Type B pancreatic cell (in vitro differentiated cells): ENCODE measurements at regions not wholly inside any gene's neighbourhood (a gene's known extent, or its start where the extent isn't known, plus 50 kb on each side); places are given as distances from the start of the nearest gene placed in this dataset.
A peak's percentile ranks its signal among the peaks of the same experiment; 100 is the strongest.
"Not testable (repeated sequence)": the region's sequence is repeated elsewhere in the genome, so short reads cannot be mapped to it uniquely, and the experiment has no call there.

ENCODE experiments used
- DNase-seq: peaks from one replicate; pipeline ENCODE4 v3.0.0; 2021; ENCODE audit warnings: mixed read lengths; ENCODE audit not compliant: unreplicated experiment; ENCODE audit errors: extremely low spot score
- H3K27ac Mint-ChIP-seq: 2 replicates; pipeline ENCODE4 v1.8.0; 2021; ENCODE audit warnings: mild to moderate bottlenecking, mixed read lengths
- H3K27me3 Mint-ChIP-seq: 2 replicates; pipeline ENCODE4 v1.8.0; 2021; ENCODE audit warnings: mixed read lengths
- H3K36me3 Mint-ChIP-seq: 2 replicates; pipeline ENCODE4 v1.8.0; 2021; ENCODE audit warnings: mixed read lengths
- H3K4me1 Mint-ChIP-seq: one replicate; pipeline ENCODE4 v1.8.0; 2021; ENCODE audit warnings: mixed read lengths; ENCODE audit not compliant: unreplicated experiment
- H3K4me3 Mint-ChIP-seq: 2 replicates; pipeline ENCODE4 v1.8.0; 2021; ENCODE audit warnings: mild to moderate bottlenecking, mixed read lengths
- H3K9me3 Mint-ChIP-seq: 2 replicates; pipeline ENCODE4 v1.8.0; 2021; ENCODE audit warnings: mixed read lengths
- TF ChIP-seq, protein P1 (sequence below): fragments of 200-600 bp; sonication (generic); conservative IDR thresholded peaks from 2 replicates; pipeline ENCODE4 v1.5.0; 2021; ENCODE audit warnings: antibody characterized with exemption, mild to moderate bottlenecking

DNA sequence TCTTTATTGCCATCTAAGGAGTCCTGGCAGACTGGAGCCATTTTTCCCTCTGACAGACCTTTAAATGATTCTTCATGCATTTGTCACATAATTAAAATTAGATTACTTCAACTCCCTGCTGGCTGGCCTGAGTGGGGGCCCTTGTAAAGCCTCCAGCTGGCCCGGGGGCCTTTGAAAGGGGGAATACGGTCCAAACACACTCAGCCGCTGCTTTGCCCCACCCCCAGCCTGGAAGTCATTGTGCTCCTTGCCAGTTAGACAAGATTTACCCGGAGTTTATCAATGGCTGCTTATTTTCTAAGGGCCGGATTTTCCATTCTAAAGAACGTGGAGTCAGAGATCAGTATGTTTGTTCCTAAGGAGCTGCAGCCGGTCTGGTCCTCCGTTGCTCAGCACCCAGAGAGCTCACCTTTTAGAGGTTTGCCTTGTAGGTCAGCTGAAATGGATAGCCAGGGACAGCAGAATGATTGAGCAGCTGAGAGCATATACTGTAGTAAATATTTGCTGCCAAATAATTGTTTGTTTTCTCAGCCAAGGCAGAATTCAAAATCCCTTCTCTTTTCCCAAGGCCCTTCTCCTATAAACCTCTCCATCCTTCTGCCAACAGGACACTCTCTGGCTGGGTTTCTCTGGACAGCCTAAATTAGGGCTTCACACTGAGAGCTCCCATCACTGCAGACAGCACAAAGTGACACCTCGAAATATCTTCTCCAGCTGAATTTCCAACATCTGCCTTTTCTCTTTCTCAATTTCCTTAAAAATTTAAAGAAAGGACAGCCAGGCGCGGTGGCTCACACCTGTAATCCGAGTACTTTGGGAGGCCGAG is 68.4 kb upstream of the RBM24 start:
- peak overlapping the region; percentile 2 for H3K27ac Mint-ChIP-seq

DNA sequence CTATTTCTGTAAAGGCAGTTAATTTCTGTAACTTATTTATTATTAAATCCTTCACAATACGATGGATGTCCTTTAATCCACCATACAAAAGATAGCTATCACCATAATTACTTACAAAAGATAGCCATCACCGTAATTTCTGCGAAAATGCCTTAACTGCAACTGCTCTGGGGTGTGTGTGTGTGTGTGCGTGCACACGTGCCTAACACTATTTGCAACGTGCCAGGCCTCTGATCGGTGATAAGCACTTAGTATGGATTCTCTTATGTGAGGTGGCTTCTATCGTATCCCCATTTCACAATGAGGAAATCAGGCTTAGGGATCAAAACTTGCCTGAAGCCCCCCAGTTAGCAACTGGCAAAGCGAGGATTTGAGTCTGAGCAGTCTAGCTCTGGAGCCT is 67.1 kb upstream of the RBM24 start:
- H3K36me3 Mint-ChIP-seq, result no peaks in the 10 kb centered on the region
- no peaks in the 10 kb centered on the region for H3K9me3 Mint-ChIP-seq
- peaks cover 11% of the 10 kb centered on the region for H3K4me1 Mint-ChIP-seq
- no peaks in the 10 kb centered on the region for H3K27me3 Mint-ChIP-seq
- TF ChIP-seq, protein P1, sequence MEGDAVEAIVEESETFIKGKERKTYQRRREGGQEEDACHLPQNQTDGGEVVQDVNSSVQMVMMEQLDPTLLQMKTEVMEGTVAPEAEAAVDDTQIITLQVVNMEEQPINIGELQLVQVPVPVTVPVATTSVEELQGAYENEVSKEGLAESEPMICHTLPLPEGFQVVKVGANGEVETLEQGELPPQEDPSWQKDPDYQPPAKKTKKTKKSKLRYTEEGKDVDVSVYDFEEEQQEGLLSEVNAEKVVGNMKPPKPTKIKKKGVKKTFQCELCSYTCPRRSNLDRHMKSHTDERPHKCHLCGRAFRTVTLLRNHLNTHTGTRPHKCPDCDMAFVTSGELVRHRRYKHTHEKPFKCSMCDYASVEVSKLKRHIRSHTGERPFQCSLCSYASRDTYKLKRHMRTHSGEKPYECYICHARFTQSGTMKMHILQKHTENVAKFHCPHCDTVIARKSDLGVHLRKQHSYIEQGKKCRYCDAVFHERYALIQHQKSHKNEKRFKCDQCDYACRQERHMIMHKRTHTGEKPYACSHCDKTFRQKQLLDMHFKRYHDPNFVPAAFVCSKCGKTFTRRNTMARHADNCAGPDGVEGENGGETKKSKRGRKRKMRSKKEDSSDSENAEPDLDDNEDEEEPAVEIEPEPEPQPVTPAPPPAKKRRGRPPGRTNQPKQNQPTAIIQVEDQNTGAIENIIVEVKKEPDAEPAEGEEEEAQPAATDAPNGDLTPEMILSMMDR, result no peak
- H3K27ac Mint-ChIP-seq, result no peak overlapping the region
- no peak overlapping the region for H3K4me3 Mint-ChIP-seq
- DNase-seq, result no peak

More for the DNA sequence above, 68.4 kb upstream of the RBM24 start:
- no peaks in the 10 kb centered on the region for H3K27me3 Mint-ChIP-seq
- no peaks in the 10 kb centered on the region for H3K9me3 Mint-ChIP-seq
- TF ChIP-seq, protein P1, result no peak
- DNase-seq, result peak; percentile 71
- H3K36me3 Mint-ChIP-seq, result no peaks in the 10 kb centered on the region
- peaks cover 11% of the 10 kb centered on the region for H3K4me1 Mint-ChIP-seq
- H3K4me3 Mint-ChIP-seq, result peak overlapping the region; percentile 30

DNA sequence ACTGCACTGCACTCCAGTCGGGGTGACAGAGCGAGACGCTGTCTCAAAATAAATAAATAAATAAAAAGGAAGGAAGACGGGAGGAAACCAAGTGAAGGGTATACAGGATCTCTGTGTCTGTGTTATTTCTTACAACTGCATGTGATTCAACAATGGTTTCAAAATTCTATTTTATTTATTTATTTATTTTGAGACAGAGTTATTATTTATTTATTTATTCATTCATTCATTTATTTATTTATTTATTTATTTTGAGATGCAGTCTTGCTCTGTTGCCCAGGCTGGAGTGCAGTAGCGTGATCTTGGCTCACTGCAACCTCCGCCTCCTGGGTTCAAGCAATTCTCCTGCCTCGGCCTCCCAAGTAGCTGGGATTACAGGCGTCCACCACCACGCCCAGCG is 64.2 kb upstream of the RBM24 start:
- not testable (repeated sequence) for H3K9me3 Mint-ChIP-seq, H3K36me3 Mint-ChIP-seq, DNase-seq, H3K27me3 Mint-ChIP-seq, H3K4me3 Mint-ChIP-seq, H3K27ac Mint-ChIP-seq
- peaks cover 11% of the 10 kb centered on the region for H3K4me1 Mint-ChIP-seq

DNA sequence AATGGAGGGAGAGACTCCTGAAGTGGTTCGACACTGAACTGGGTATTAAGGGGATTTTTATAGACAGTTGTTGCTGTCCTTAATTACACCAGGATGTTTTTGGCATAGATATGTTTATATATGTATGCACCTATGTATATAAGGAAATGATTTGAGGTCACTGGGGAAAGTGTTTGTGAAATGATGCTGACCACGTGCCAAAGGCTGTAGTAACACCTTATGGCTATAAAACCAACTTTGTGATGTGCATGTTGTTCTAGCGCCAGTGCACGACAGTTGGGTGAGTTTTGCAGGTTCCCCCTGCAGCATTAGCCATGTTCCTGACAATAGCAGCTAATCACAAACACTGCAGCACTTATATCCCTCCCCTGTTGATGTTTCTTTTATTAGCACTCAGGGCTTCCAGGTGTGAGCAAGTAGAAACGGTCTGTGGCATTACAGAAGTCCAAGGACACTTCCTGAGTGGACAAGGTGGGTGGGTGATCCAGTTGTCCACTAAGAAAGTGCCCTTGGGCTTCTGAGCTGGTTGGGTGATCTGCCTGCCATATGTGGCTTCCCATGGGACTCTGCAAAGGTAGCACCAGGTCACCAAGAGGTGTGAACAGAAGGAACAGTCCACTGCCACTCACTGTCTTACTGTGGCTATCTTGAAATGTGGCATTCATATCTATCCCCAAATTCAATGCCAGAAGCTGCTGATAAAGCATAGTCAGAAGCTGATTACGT is 63.0 kb upstream of the RBM24 start:
- H3K4me1 Mint-ChIP-seq, result no peaks in the 10 kb centered on the region
- H3K36me3 Mint-ChIP-seq, result no peaks in the 10 kb centered on the region
- no peak overlapping the region for H3K4me3 Mint-ChIP-seq

DNA sequence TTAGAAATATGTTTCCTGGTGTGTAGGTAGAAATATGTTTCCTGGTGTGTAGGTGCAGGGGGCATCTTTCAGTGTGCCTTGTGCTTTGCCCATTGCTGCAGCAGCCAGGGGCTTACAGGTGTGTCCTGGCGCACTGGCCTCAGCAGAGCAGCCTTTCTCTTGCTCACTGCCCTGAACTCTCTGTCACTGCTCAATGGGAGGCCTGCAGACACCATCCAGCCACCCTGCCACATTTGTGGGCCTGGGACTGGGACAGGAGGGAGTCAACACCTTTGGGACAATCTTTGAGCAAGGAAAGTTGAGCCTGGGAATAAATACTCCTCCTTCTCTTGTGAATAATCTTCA is 62.4 kb upstream of the RBM24 start:
- Mint-ChIP-seq H3K27ac (no peak overlapping the region), H3K27me3 (no peaks in the 10 kb centered on the region)

More for the DNA sequence above, 63.0 kb upstream of the RBM24 start:
- DNase-seq, result no peak
- TF ChIP-seq, protein P1, result no peak
- Mint-ChIP-seq H3K27me3 (no peaks in the 10 kb centered on the region), H3K9me3 (no peaks in the 10 kb centered on the region), H3K27ac (no peak overlapping the region)

More for the DNA sequence above, 62.4 kb upstream of the RBM24 start:
- no peaks in the 10 kb centered on the region for H3K4me1 Mint-ChIP-seq
- TF ChIP-seq, protein P1, result no peak
- H3K4me3 Mint-ChIP-seq, result no peak overlapping the region
- no peaks in the 10 kb centered on the region for H3K36me3 Mint-ChIP-seq
- H3K9me3 Mint-ChIP-seq, result no peaks in the 10 kb centered on the region
- DNase-seq, result no peak
